ENCODE measurements at regions not wholly inside any gene's neighbourhood (a gene's known extent, or its start where the extent isn't known, plus 50 kb on each side); places are given as distances from the start of the nearest gene placed in this dataset.
"Not testable (repeated sequence)": the region's sequence is repeated elsewhere in the genome, so short reads cannot be mapped to it uniquely, and the experiment has no call there.

DNA sequence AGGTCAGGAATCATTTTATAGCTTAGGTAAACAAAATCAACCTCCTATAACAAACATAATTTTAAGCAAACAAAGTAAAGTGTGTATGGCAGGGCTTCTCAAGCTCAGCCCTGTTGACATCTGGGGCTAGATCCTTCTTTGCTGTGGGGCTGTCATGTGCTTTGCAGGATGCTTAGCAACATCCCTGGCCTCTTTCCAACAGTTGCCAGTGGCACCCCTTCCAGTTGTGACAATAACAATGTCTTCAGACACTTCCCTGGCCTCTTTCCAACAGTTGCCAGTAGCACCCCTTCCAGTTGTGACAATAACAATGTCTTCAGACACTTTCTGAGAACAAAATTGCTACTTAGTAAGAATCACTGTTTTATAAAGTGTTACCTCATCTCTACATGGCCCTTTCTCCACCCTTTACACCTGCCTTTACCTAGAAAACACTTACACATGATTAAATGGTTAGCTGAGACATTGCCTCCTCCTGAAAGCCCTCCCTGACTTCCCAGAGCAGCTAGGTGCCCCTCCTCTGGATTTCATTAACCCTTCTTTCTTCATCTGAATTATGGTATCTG is 194.0 kb upstream of the LMCD1 start:
- intact Hi-C loops (cut with DNase I; ENCODE audit: low total_unique reads), result loop anchor here (2.0 kb wide), 1 partner anchor 19 kb away; no protein-coding TSS in a partner anchor

DNA sequence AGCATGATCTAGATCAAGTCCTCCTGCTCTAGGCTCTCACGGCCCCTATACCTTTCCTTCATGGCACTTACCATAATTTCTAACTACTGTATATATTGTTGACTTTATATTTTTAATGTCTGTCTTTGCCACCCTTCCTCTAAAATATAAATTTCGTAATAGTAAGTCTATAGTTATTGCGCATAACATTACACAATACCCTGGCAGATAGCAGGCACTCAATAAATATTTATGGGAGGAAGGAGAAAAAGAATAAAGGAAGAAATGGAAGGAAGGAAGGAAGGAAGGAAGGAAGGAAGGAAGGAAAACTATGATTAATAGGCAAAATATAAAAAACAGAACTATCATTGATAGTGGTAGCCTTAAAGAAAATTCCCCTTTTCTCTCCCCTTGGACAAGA is 190.3 kb upstream of the LMCD1 start:
- no peaks in the 10 kb centered on the region for H3K27me3 ChIP-seq
- H3K4me1 ChIP-seq, result no peaks in the 10 kb centered on the region
- no peak for DNase-seq (ENCODE audit: low spot score in 2 of 2)
- no peak overlapping the region for H3K27ac ChIP-seq
- H3K4me3 ChIP-seq, result no peak overlapping the region
- H3K9me3 ChIP-seq, result peaks cover 0 to 4% of the 10 kb centered on the region in 2 donors
- intact Hi-C loops (cut with DNase I; ENCODE audit: low total_unique reads), result no loop called here
- H3K36me3 ChIP-seq, result no peaks in the 10 kb centered on the region
- TF ChIP-seq POLR2A (IDR thresholded peaks at IDR 0.05) (no peak), POLR2AphosphoS5 (IDR thresholded peaks at IDR 0.05) (no peak)
- TF ChIP-seq, protein P1, sequence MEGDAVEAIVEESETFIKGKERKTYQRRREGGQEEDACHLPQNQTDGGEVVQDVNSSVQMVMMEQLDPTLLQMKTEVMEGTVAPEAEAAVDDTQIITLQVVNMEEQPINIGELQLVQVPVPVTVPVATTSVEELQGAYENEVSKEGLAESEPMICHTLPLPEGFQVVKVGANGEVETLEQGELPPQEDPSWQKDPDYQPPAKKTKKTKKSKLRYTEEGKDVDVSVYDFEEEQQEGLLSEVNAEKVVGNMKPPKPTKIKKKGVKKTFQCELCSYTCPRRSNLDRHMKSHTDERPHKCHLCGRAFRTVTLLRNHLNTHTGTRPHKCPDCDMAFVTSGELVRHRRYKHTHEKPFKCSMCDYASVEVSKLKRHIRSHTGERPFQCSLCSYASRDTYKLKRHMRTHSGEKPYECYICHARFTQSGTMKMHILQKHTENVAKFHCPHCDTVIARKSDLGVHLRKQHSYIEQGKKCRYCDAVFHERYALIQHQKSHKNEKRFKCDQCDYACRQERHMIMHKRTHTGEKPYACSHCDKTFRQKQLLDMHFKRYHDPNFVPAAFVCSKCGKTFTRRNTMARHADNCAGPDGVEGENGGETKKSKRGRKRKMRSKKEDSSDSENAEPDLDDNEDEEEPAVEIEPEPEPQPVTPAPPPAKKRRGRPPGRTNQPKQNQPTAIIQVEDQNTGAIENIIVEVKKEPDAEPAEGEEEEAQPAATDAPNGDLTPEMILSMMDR (IDR thresholded peaks at IDR 0.05), result no peak

More for the DNA sequence above, 194.0 kb upstream of the LMCD1 start:
- Histone ChIP-seq H3K36me3 (no peaks in the 10 kb centered on the region), H3K27ac (no peak overlapping the region), H3K4me3 (no peak overlapping the region), H3K4me1 (no peaks in the 10 kb centered on the region), H3K9me3 (peaks cover 0 to 4% of the 10 kb centered on the region in 2 donors), H3K27me3 (no peaks in the 10 kb centered on the region)
- no peak for TF ChIP-seq POLR2A (IDR thresholded peaks at IDR 0.05)
- TF ChIP-seq, protein P1 (IDR thresholded peaks at IDR 0.05), result no peak
- DNase-seq (ENCODE audit: low spot score in 2 of 2), result no peak

DNA sequence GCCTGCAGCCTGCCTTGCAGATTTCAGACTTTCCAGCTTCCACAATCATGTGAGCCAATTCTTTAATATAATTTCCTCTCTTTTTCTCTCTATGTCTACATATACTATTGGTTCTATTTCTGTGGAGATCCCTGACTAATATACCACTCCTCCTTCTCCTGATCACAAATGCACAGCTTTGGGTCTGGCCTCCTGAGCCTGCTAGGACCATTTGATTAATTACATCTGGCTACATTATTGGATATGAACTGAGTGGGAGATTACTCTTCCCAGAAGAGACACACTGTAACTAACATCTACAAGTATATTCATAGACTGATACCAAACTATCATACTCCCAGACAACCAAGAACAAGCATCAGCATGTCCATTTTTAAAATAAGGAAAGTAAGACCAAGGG is 188.9 kb upstream of the LMCD1 start:
- TF ChIP-seq POLR2A (IDR thresholded peaks at IDR 0.05) (no peak), POLR2AphosphoS5 (IDR thresholded peaks at IDR 0.05) (no peak)
- TF ChIP-seq, protein P1 (IDR thresholded peaks at IDR 0.05), result no peak
- H3K36me3 ChIP-seq, result no peaks in the 10 kb centered on the region
- H3K9me3 ChIP-seq, result peaks cover 0 to 3% of the 10 kb centered on the region in 2 donors
- intact Hi-C loops (cut with DNase I; ENCODE audit: low total_unique reads), result no loop called here
- H3K4me3 ChIP-seq, result no peak overlapping the region
- DNase-seq (ENCODE audit: low spot score in 2 of 2), result no peak
- no peaks in the 10 kb centered on the region for H3K4me1 ChIP-seq
- no peaks in the 10 kb centered on the region for H3K27me3 ChIP-seq
- H3K27ac ChIP-seq, result no peak overlapping the region

DNA sequence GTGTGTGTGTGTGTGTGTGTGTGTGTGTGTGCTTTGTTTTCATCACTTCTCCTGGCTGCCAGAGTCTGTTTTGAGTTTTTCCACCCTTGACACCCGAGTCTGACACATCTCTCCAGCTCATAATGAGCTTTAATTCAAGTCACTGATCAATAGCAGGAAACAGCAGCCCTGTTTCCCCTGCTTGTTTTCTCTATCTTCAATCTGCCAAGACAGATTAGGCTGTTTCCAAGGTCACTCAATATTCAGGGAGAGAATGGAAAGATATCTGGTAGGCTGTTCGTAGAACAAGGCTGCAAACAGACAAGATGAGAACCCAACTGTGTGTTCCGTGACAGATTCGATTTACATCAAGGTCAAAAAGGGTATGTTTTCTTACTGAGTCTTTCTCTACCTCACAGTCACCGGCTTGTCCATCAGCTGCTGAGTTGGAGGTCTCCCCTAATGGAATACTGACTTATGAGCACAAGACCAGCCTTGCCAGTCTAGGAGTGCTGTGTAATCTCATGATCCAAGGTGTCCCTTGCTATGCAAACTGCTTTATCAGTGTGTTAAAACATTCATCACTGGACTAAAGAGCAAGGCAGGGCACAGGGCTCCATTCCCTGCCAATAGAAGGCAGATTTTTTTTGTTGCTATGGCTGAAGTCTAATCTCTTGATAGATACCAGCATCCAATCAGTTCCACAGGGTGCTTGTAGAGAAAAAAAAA is 187.9 kb upstream of the LMCD1 start:
- no peak overlapping the region for H3K27ac ChIP-seq
- intact Hi-C loops (cut with DNase I; ENCODE audit: low total_unique reads), result no loop called here
- H3K4me1 ChIP-seq, result no peaks in the 10 kb centered on the region
- H3K27me3 ChIP-seq, result no peaks in the 10 kb centered on the region
- TF ChIP-seq, protein P1 (IDR thresholded peaks at IDR 0.05), result no peak
- TF ChIP-seq POLR2A (IDR thresholded peaks at IDR 0.05), result no peak
- TF ChIP-seq POLR2AphosphoS5 (IDR thresholded peaks at IDR 0.05), result no peak
- H3K4me3 ChIP-seq, result no peak overlapping the region
- no peaks in the 10 kb centered on the region for H3K9me3 ChIP-seq
- no peaks in the 10 kb centered on the region for H3K36me3 ChIP-seq
- no peak for DNase-seq (ENCODE audit: low spot score in 2 of 2)

DNA sequence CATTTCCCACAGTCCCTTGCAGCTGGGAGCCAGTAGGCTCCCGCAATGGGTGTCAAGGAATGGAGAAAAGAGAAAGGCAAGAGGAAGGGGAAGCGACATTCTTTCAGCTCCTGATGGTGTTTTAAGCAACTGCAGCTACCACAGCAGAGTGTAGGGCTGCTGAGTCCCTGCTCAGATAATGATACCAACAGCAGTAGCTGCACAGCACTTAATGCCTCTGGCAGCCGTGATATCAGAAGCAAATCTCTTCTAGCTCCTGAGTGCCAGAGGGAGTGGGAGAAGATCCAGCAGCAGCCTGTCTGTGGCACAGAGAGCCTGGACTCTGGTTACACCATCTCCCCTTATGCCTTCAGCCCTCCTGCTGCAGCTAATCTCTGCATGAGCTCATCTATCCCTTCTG is 186.1 kb upstream of the LMCD1 start:
- H3K27me3 ChIP-seq; DNase-seq (ENCODE audit: low spot score in 2 of 2); H3K36me3 ChIP-seq; H3K4me1 ChIP-seq; H3K4me3 ChIP-seq; intact Hi-C loops (cut with DNase I; ENCODE audit: low total_unique reads); H3K9me3 ChIP-seq; H3K27ac ChIP-seq: not testable (repeated sequence)
